Spleen (tissue), 11 donors: ENCODE measurements at regions not wholly inside any gene's neighbourhood (a gene's known extent, or its start where the extent isn't known, plus 50 kb on each side); places are given as distances from the start of the nearest gene placed in this dataset.
"Not testable (repeated sequence)": the region's sequence is repeated elsewhere in the genome, so short reads cannot be mapped to it uniquely, and the experiment has no call there.

Experiments
- DNase-seq: peaks from one replicate; pipeline ENCODE4 v3.0.0-alpha.2; 2020
- H3K27ac ChIP-seq, 8 donors: fragments of 200-600 bp; sonication (generic) in 7 of 8; 1 replicate in 4 of 8; 2 replicates in 4 of 8; pipeline versions ENCODE4 v1.5.0 to v1.8.0; 2016 to 2021; ENCODE audit warnings: inconsistent platforms in 4 of 8, mild to moderate bottlenecking in 4 of 8, moderate library complexity in 1 of 8
- H3K27me3 ChIP-seq, 7 donors: fragments of 200-600 bp; sonication (generic) in 6 of 7; replicated peaks in 1 of 7; 1 replicate in 4 of 7; 2 replicates in 3 of 7; pipeline versions ENCODE4 v1.5.0 to v1.8.0; 2016 to 2021; ENCODE audit warnings: inconsistent platforms in 3 of 7, mild to moderate bottlenecking in 1 of 7
- H3K36me3 ChIP-seq, 6 donors: fragments of 200-600 bp; sonication (generic) in 5 of 6; 1 replicate in 4 of 6; 2 replicates in 2 of 6; pipeline versions ENCODE4 v1.5.0 to v1.8.0; 2016 to 2021; ENCODE audit warnings: inconsistent platforms in 2 of 6
- H3K4me1 ChIP-seq, 6 donors: fragments of 200-600 bp; sonication (generic) in 5 of 6; 1 replicate in 3 of 6; 2 replicates in 3 of 6; pipeline versions ENCODE4 v1.5.0 to v1.8.0; 2016 to 2021; ENCODE audit warnings: inconsistent platforms in 3 of 6
- H3K4me3 ChIP-seq, 8 donors: fragments of 200-600 bp; sonication (generic) in 7 of 8; 1 replicate in 4 of 8; 2 replicates in 4 of 8; pipeline versions ENCODE4 v1.5.0 to v1.8.0; 2016 to 2021; ENCODE audit warnings: inconsistent platforms in 4 of 8, mild to moderate bottlenecking in 4 of 8, moderate library complexity in 2 of 8
- H3K9me3 ChIP-seq, 8 donors: fragments of 200-600 bp; sonication (generic) in 7 of 8; 1 replicate in 4 of 8; 2 replicates in 4 of 8; pipeline versions ENCODE4 v1.5.0 to v1.8.0; 2016 to 2021; ENCODE audit warnings: inconsistent platforms in 4 of 8
- POLR2A ChIP-seq, 3 donors: fragments of 450-650 bp; IDR thresholded peaks; one replicate each; pipeline ENCODE4 v1.5.1; 2017; ENCODE audit warnings: antibody characterized with exemption in 3 of 3, mild to moderate bottlenecking in 1 of 3
- POLR2AphosphoS5 ChIP-seq, 3 donors: sonication (generic); formaldehyde crosslinking; IDR thresholded peaks; one replicate each; pipeline ENCODE4 v1.5.1; 2017; ENCODE audit warnings: antibody characterized with exemption in 3 of 3
- WGBS, 5 donors: extraction: QIAGEN DNeasy Blood & Tissue Kit in 3 of 5; methylation state at CpG; one replicate each; pipeline versions ENCODE4 v1.1.5 to v1.1.7; 2013 to 2018; 5-methylcytosine and 5-hydroxymethylcytosine counted together
- intact Hi-C: fragments of 100-400 bp; cut with DNase I; formaldehyde crosslinking; loops from one replicate; pipeline ENCODE4 v1.15.0; 2023; ENCODE audit warnings: low total_unique reads
- TF ChIP-seq, protein P1 (sequence below), 11 experiments: fragments of 200-600 bp in 7 of 11; fragments of 450-650 bp in 4 of 11; sonication (generic) in 4 of 11; IDR thresholded peaks in 8 of 11; conservative IDR thresholded peaks in 3 of 11; 1 replicate in 7 of 11; 2 replicates in 4 of 11; pipeline versions ENCODE4 v1.4.0 to v1.8.0; 2016 to 2021; ENCODE audit warnings: antibody characterized with exemption in 11 of 11, inconsistent platforms in 4 of 11, mild to moderate bottlenecking in 1 of 11
- donor health status: healthy with polysubstance abuse.
- donor health status: DM: no; HTN: no; CAD: no; lungs with moderate emphysema.
- donor health status: DM: no; HTN: no; CAD: no.
- donor health status: Bipolar disorder and iron deficiency.
- donor health status: healthy.
- donor health status: DM: no; HTN: no; CAD: no.
- donor health status: DM: yes; HTN: yes; CAD: no.

- Histone ChIP-seq H3K9me3 (no peaks in the 10 kb centered on the region), H3K4me1 (no peaks in the 10 kb centered on the region), H3K4me3 (no peak overlapping the region), H3K27me3 (no peaks in the 10 kb centered on the region), H3K27ac (no peak overlapping the region), H3K36me3 (no peaks in the 10 kb centered on the region)
- TF ChIP-seq, protein P1, sequence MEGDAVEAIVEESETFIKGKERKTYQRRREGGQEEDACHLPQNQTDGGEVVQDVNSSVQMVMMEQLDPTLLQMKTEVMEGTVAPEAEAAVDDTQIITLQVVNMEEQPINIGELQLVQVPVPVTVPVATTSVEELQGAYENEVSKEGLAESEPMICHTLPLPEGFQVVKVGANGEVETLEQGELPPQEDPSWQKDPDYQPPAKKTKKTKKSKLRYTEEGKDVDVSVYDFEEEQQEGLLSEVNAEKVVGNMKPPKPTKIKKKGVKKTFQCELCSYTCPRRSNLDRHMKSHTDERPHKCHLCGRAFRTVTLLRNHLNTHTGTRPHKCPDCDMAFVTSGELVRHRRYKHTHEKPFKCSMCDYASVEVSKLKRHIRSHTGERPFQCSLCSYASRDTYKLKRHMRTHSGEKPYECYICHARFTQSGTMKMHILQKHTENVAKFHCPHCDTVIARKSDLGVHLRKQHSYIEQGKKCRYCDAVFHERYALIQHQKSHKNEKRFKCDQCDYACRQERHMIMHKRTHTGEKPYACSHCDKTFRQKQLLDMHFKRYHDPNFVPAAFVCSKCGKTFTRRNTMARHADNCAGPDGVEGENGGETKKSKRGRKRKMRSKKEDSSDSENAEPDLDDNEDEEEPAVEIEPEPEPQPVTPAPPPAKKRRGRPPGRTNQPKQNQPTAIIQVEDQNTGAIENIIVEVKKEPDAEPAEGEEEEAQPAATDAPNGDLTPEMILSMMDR (IDR thresholded peaks at IDR 0.05 in 8 of 11, conservative IDR thresholded peaks at IDR 0.05 in 3 of 11), result no peak
- TF ChIP-seq POLR2A (IDR thresholded peaks at IDR 0.05) (no peak), POLR2AphosphoS5 (IDR thresholded peaks at IDR 0.05) (no peak)
- intact Hi-C loops, result no loop called here
- WGBS, 5 donors, result 80 to 96% (median 83%) methylated on average over 2 of the region's 2 CpGs
- no peak for DNase-seq
Measured at GRCh38 chr3:87491843-87492242, 215.5 kb upstream of the POU1F1 start.

GRCh38 chr3:87489892-87490291 lies 213.5 kb upstream of the POU1F1 start:
- no peak overlapping the region for H3K4me3 ChIP-seq
- peaks cover 0 to 4% (median 0%) of the 10 kb centered on the region in 8 donors for H3K9me3 ChIP-seq
- TF ChIP-seq POLR2AphosphoS5 (IDR thresholded peaks at IDR 0.05) (no peak), POLR2A (IDR thresholded peaks at IDR 0.05) (no peak)
- TF ChIP-seq, protein P1 (IDR thresholded peaks at IDR 0.05 in 8 of 11, conservative IDR thresholded peaks at IDR 0.05 in 3 of 11), result no peak
- no peak overlapping the region for H3K27ac ChIP-seq
- H3K4me1 ChIP-seq, result no peaks in the 10 kb centered on the region
- DNase-seq, result no peak
- H3K36me3 ChIP-seq, result no peaks in the 10 kb centered on the region
- intact Hi-C loops, result no loop called here
- 72 to 83% (median 74%) methylated on average over 4 of the region's 4 CpGs for WGBS, 5 donors
- no peaks in the 10 kb centered on the region for H3K27me3 ChIP-seq

- Histone ChIP-seq H3K27ac (no peak overlapping the region), H3K36me3 (no peaks in the 10 kb centered on the region), H3K9me3 (peaks cover 0 to 4% (median 0%) of the 10 kb centered on the region in 8 donors), H3K27me3 (no peaks in the 10 kb centered on the region), H3K4me3 (no peak overlapping the region), H3K4me1 (no peaks in the 10 kb centered on the region)
- WGBS, 5 donors, result 45 to 77% (median 69%) methylated on average over 2 of the region's 2 CpGs
- DNase-seq, result no peak
- intact Hi-C loops, result no loop called here
- TF ChIP-seq POLR2A (IDR thresholded peaks at IDR 0.05) (no peak), POLR2AphosphoS5 (IDR thresholded peaks at IDR 0.05) (no peak)
- TF ChIP-seq, protein P1 (IDR thresholded peaks at IDR 0.05 in 8 of 11, conservative IDR thresholded peaks at IDR 0.05 in 3 of 11), result no peak
Measured at GRCh38 chr3:87488765-87489164, 212.4 kb upstream of the POU1F1 start.

GRCh38 chr3:87486635-87487034 lies 210.3 kb upstream of the POU1F1 start:
- H3K4me1 ChIP-seq, H3K9me3 ChIP-seq, H3K4me3 ChIP-seq, H3K27ac ChIP-seq, intact Hi-C loops, H3K27me3 ChIP-seq, H3K36me3 ChIP-seq, DNase-seq: not testable (repeated sequence)
- WGBS, 5 donors, result 24 to 46% (median 30%) methylated on average over 3 of the region's 3 CpGs

DNA sequence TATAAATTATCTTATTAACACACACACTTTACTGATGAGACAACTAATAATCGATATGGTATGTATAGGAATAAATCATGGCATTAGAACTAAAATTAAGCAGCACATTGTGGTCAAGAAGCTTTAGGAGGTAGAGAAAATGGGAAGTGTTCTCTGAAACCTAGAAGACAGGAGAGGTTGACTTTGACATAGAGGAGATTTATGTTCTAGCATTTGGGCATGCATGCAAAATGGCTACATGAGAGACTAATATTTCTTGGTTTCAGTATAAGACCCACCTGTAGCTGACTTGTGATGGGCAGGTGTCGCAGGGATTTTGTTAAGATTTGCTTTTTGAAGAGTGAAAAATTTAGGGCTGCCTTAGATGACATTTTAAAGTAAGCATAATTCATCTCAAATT lies 209.7 kb upstream of the POU1F1 start:
- Histone ChIP-seq H3K27me3 (no peaks in the 10 kb centered on the region), H3K4me3 (no peak overlapping the region), H3K27ac (no peak overlapping the region), H3K36me3 (no peaks in the 10 kb centered on the region), H3K9me3 (peaks cover 0 to 4% (median 0%) of the 10 kb centered on the region in 8 donors), H3K4me1 (no peaks in the 10 kb centered on the region)
- WGBS, 5 donors, result 0 to 45% (median 22%) methylated on average over 2 of the region's 2 CpGs
- no peak for TF ChIP-seq POLR2AphosphoS5 (IDR thresholded peaks at IDR 0.05)
- TF ChIP-seq POLR2A (IDR thresholded peaks at IDR 0.05), result no peak
- TF ChIP-seq, protein P1 (IDR thresholded peaks at IDR 0.05 in 8 of 11, conservative IDR thresholded peaks at IDR 0.05 in 3 of 11), result no peak
- intact Hi-C loops, result no loop called here
- no peak for DNase-seq
